HUES6 (cell line): ENCODE measurements at regions not wholly inside any gene's neighbourhood (a gene's known extent, or its start where the extent isn't known, plus 50 kb on each side); places are given as distances from the start of the nearest gene placed in this dataset.
"Not testable (repeated sequence)": the region's sequence is repeated elsewhere in the genome, so short reads cannot be mapped to it uniquely, and the experiment has no call there.

ENCODE experiments used
- H3K27ac ChIP-seq: 2 replicates; pipeline ENCODE4 v1.7.0; 2013; ENCODE audit warnings: low read depth, mild to moderate bottlenecking, low read length, inconsistent platforms
- H3K27me3 ChIP-seq: 2 replicates; pipeline ENCODE4 v1.6.1; 2013; ENCODE audit warnings: low read length; ENCODE audit not compliant: control insufficient read depth, insufficient read depth
- H3K36me3 ChIP-seq: 2 replicates; pipeline ENCODE4 v1.6.1; 2013; ENCODE audit warnings: low read length; ENCODE audit not compliant: control insufficient read depth, insufficient read depth
- H3K4me1 ChIP-seq: 2 replicates; pipeline ENCODE4 v1.6.1; 2013; ENCODE audit warnings: low read length; ENCODE audit not compliant: control insufficient read depth, insufficient read depth
- H3K4me3 ChIP-seq: 2 replicates; pipeline ENCODE4 v1.5.1; 2013; ENCODE audit warnings: low read depth, low read length
- H3K9ac ChIP-seq: one replicate; pipeline ENCODE4 v1.6.1; 2013; ENCODE audit warnings: mild to moderate bottlenecking, low read length
- H3K9me3 ChIP-seq: 2 replicates; pipeline ENCODE4 v1.6.1; 2013; ENCODE audit warnings: low read depth, low read length; ENCODE audit not compliant: control insufficient read depth, insufficient read depth

- Histone ChIP-seq H3K4me3 (no peak overlapping the region), H3K9me3 (no peaks in the 10 kb centered on the region), H3K27me3 (no peaks in the 10 kb centered on the region), H3K36me3 (no peaks in the 10 kb centered on the region), H3K9ac (no peak overlapping the region), H3K27ac (no peak overlapping the region), H3K4me1 (peaks cover 14% of the 10 kb centered on the region)
These were observed 175.5 kb upstream of the NCAM2 start for GRCh38 chr21:20822666-20823065.

- Histone ChIP-seq H3K9me3 (peaks cover 3% of the 10 kb centered on the region; the same call in 1 of the 2 replicates), H3K27me3 (no peaks in the 10 kb centered on the region), H3K27ac (no peak overlapping the region), H3K4me1 (no peaks in the 10 kb centered on the region), H3K4me3 (no peak overlapping the region), H3K36me3 (no peaks in the 10 kb centered on the region), H3K9ac (no peak overlapping the region)
These were observed 145.3 kb upstream of the NCAM2 start for GRCh38 chr21:20852866-20853265.

- no peak overlapping the region for H3K27ac ChIP-seq
- H3K9ac ChIP-seq, result no peak overlapping the region
These were observed 141.3 kb upstream of the NCAM2 start for GRCh38 chr21:20856926-20857325.

GRCh38 chr21:20874202-20874601 lies 124.0 kb upstream of the NCAM2 start:
- no peak overlapping the region for H3K9ac ChIP-seq
- no peaks in the 10 kb centered on the region for H3K36me3 ChIP-seq
- no peak overlapping the region for H3K4me3 ChIP-seq
- H3K27ac ChIP-seq, result no peak overlapping the region
- no peaks in the 10 kb centered on the region for H3K27me3 ChIP-seq
- no peaks in the 10 kb centered on the region for H3K4me1 ChIP-seq
- H3K9me3 ChIP-seq, result no peaks in the 10 kb centered on the region

More at GRCh38 chr21:20856926-20857325, 141.3 kb upstream of the NCAM2 start:
- Histone ChIP-seq H3K27me3 (no peaks in the 10 kb centered on the region), H3K4me1 (no peaks in the 10 kb centered on the region), H3K4me3 (no peak overlapping the region), H3K36me3 (no peaks in the 10 kb centered on the region), H3K9me3 (peaks cover 6% of the 10 kb centered on the region; the same call in 1 of the 2 replicates)

- Histone ChIP-seq H3K27ac (no peak overlapping the region), H3K27me3 (no peaks in the 10 kb centered on the region)
These were observed 122.5 kb upstream of the NCAM2 start for GRCh38 chr21:20875742-20876141.

GRCh38 chr21:20877976-20878375 lies 120.2 kb upstream of the NCAM2 start:
- Histone ChIP-seq H3K4me1 (no peaks in the 10 kb centered on the region), H3K9me3 (no peaks in the 10 kb centered on the region), H3K27ac (no peak overlapping the region)

More at GRCh38 chr21:20875742-20876141, 122.5 kb upstream of the NCAM2 start:
- H3K36me3 ChIP-seq, result no peaks in the 10 kb centered on the region
- no peaks in the 10 kb centered on the region for H3K4me1 ChIP-seq
- no peaks in the 10 kb centered on the region for H3K9me3 ChIP-seq
- no peak overlapping the region for H3K4me3 ChIP-seq
- H3K9ac ChIP-seq, result no peak overlapping the region

GRCh38 chr21:20882462-20883407 lies 115.5 kb upstream of the NCAM2 start:
- no peak overlapping the region for H3K9ac ChIP-seq

More at GRCh38 chr21:20877976-20878375, 120.2 kb upstream of the NCAM2 start:
- Histone ChIP-seq H3K36me3 (no peaks in the 10 kb centered on the region), H3K9ac (no peak overlapping the region), H3K27me3 (no peaks in the 10 kb centered on the region), H3K4me3 (no peak overlapping the region)

GRCh38 chr21:20883408-20883800 lies 114.8 kb upstream of the NCAM2 start:
- Histone ChIP-seq H3K9me3 (no peaks in the 10 kb centered on the region), H3K9ac (no peak overlapping the region), H3K4me3 (no peak overlapping the region), H3K36me3 (no peaks in the 10 kb centered on the region), H3K27ac (no peak overlapping the region), H3K27me3 (no peaks in the 10 kb centered on the region), H3K4me1 (no peaks in the 10 kb centered on the region)

More at GRCh38 chr21:20882462-20883407, 115.5 kb upstream of the NCAM2 start:
- Histone ChIP-seq H3K27ac (no peak overlapping the region), H3K4me1 (no peaks in the 10 kb centered on the region), H3K36me3 (no peaks in the 10 kb centered on the region), H3K9me3 (no peaks in the 10 kb centered on the region), H3K27me3 (no peaks in the 10 kb centered on the region), H3K4me3 (no peak overlapping the region)

- Histone ChIP-seq H3K9ac (no peak overlapping the region), H3K36me3 (no peaks in the 10 kb centered on the region), H3K4me3 (no peak overlapping the region), H3K27ac (no peak overlapping the region), H3K27me3 (no peaks in the 10 kb centered on the region), H3K4me1 (no peaks in the 10 kb centered on the region), H3K9me3 (no peaks in the 10 kb centered on the region)
These were observed 95.7 kb upstream of the NCAM2 start for GRCh38 chr21:20902511-20902910.

- H3K9ac ChIP-seq, result no peak overlapping the region
These were observed 95.2 kb upstream of the NCAM2 start for GRCh38 chr21:20902998-20903397.

GRCh38 chr21:20927555-20927954 lies 70.7 kb upstream of the NCAM2 start:
- H3K27me3 ChIP-seq, H3K36me3 ChIP-seq, H3K27ac ChIP-seq, H3K4me3 ChIP-seq, H3K9me3 ChIP-seq, H3K9ac ChIP-seq, H3K4me1 ChIP-seq: not testable (repeated sequence)

More at GRCh38 chr21:20902998-20903397, 95.2 kb upstream of the NCAM2 start:
- Histone ChIP-seq H3K27me3 (no peaks in the 10 kb centered on the region), H3K36me3 (no peaks in the 10 kb centered on the region), H3K4me1 (no peaks in the 10 kb centered on the region), H3K9me3 (no peaks in the 10 kb centered on the region), H3K4me3 (no peak overlapping the region), H3K27ac (no peak overlapping the region)
